ENCODE measurements at regions not wholly inside any gene's neighbourhood (a gene's known extent, or its start where the extent isn't known, plus 50 kb on each side); places are given as distances from the start of the nearest gene placed in this dataset.
A peak's percentile ranks its signal among the peaks of the same experiment; 100 is the strongest.
"Not testable (repeated sequence)": the region's sequence is repeated elsewhere in the genome, so short reads cannot be mapped to it uniquely, and the experiment has no call there.

- no peaks in the 10 kb centered on the region for H3K4me1 ChIP-seq (replicated peaks)
- H3K27ac ChIP-seq = no peak overlapping the region
- H3K27me3 ChIP-seq (replicated peaks) = no peaks in the 10 kb centered on the region
- H3K4me3 ChIP-seq = no peak overlapping the region
- no peak for DNase-seq (ENCODE audit: low read depth in 1 of 2, low spot score in 2 of 2)
- H3K36me3 ChIP-seq = no peaks in the 10 kb centered on the region
- H3K9me3 ChIP-seq (replicated peaks) = no peaks in the 10 kb centered on the region
Measured at GRCh38 chr2:39865751-39866150, 86.7 kb upstream of the THUMPD2 start.

- not testable (repeated sequence) for H3K4me1 ChIP-seq (replicated peaks); H3K27me3 ChIP-seq (replicated peaks); DNase-seq (ENCODE audit: low read depth in 1 of 2, low spot score in 2 of 2); H3K27ac ChIP-seq; H3K4me3 ChIP-seq; H3K36me3 ChIP-seq; H3K9me3 ChIP-seq (replicated peaks)
Measured at GRCh38 chr2:39863672-39864071, 84.6 kb upstream of the THUMPD2 start.

- Histone ChIP-seq H3K36me3 (no peaks in the 10 kb centered on the region), H3K9me3 (replicated peaks) (no peaks in the 10 kb centered on the region), H3K27ac (no peak overlapping the region), H3K27me3 (replicated peaks) (no peaks in the 10 kb centered on the region), H3K4me1 (replicated peaks) (no peaks in the 10 kb centered on the region), H3K4me3 (no peak overlapping the region)
- DNase-seq (ENCODE audit: low read depth in 1 of 2, low spot score in 2 of 2) = no peak
Measured at GRCh38 chr2:39860538-39860937, 81.5 kb upstream of the THUMPD2 start.

- Histone ChIP-seq H3K27me3 (replicated peaks) (no peaks in the 10 kb centered on the region), H3K4me3 (no peak overlapping the region), H3K36me3 (no peaks in the 10 kb centered on the region), H3K27ac (no peak overlapping the region), H3K4me1 (replicated peaks) (no peaks in the 10 kb centered on the region), H3K9me3 (replicated peaks) (no peaks in the 10 kb centered on the region)
- DNase-seq (ENCODE audit: low read depth in 1 of 2, low spot score in 2 of 2) = no peak
Measured at GRCh38 chr2:39858677-39859076, 79.6 kb upstream of the THUMPD2 start.

- H3K36me3 ChIP-seq = no peaks in the 10 kb centered on the region
- DNase-seq (ENCODE audit: low read depth in 1 of 2, low spot score in 2 of 2) = no peak
- no peak overlapping the region for H3K27ac ChIP-seq
- H3K27me3 ChIP-seq (replicated peaks) = no peaks in the 10 kb centered on the region
- no peaks in the 10 kb centered on the region for H3K9me3 ChIP-seq (replicated peaks)
- H3K4me3 ChIP-seq = no peak overlapping the region
- peaks cover 4% of the 10 kb centered on the region; the same call in 1 of the 2 replicates for H3K4me1 ChIP-seq (replicated peaks)
Measured at GRCh38 chr2:39855856-39856255, 76.8 kb upstream of the THUMPD2 start.

GRCh38 chr2:39854771-39855170, 75.7 kb upstream of the THUMPD2 start:
- no peak for DNase-seq (ENCODE audit: low read depth in 1 of 2, low spot score in 2 of 2)
- H3K4me1 ChIP-seq (replicated peaks) = peaks cover 4% of the 10 kb centered on the region; the same call in 1 of the 2 replicates
- H3K36me3 ChIP-seq = no peaks in the 10 kb centered on the region
- H3K27me3 ChIP-seq (replicated peaks) = no peaks in the 10 kb centered on the region
- H3K9me3 ChIP-seq (replicated peaks) = no peaks in the 10 kb centered on the region
- no peak overlapping the region for H3K4me3 ChIP-seq
- no peak overlapping the region for H3K27ac ChIP-seq

GRCh38 chr2:39852831-39853230, 73.8 kb upstream of the THUMPD2 start:
- Histone ChIP-seq H3K27ac (no peak overlapping the region), H3K27me3 (replicated peaks) (no peaks in the 10 kb centered on the region), H3K4me1 (replicated peaks) (peaks cover 4% of the 10 kb centered on the region; the same call in 1 of the 2 replicates), H3K9me3 (replicated peaks) (no peaks in the 10 kb centered on the region), H3K36me3 (no peaks in the 10 kb centered on the region), H3K4me3 (no peak overlapping the region)
- no peak for DNase-seq (ENCODE audit: low read depth in 1 of 2, low spot score in 2 of 2)

- Histone ChIP-seq H3K4me3 (no peak overlapping the region), H3K27me3 (replicated peaks) (no peaks in the 10 kb centered on the region)
Measured at GRCh38 chr2:39851651-39852110, 72.6 kb upstream of the THUMPD2 start.

GRCh38 chr2:39851251-39851650, 72.2 kb upstream of the THUMPD2 start:
- Histone ChIP-seq H3K27me3 (replicated peaks) (no peaks in the 10 kb centered on the region), H3K9me3 (replicated peaks) (no peaks in the 10 kb centered on the region), H3K4me1 (replicated peaks) (peaks cover 4% of the 10 kb centered on the region; the same call in 1 of the 2 replicates), H3K27ac (no peak overlapping the region), H3K36me3 (no peaks in the 10 kb centered on the region), H3K4me3 (no peak overlapping the region)
- peak in 1 of 2 experiments; percentile 51 for DNase-seq (ENCODE audit: low read depth in 1 of 2, low spot score in 2 of 2)

More at GRCh38 chr2:39851651-39852110, 72.6 kb upstream of the THUMPD2 start:
- DNase-seq (ENCODE audit: low read depth in 1 of 2, low spot score in 2 of 2) = peak in 1 of 2 experiments; percentile 58
- Histone ChIP-seq H3K36me3 (no peaks in the 10 kb centered on the region), H3K4me1 (replicated peaks) (peaks cover 4% of the 10 kb centered on the region; the same call in 1 of the 2 replicates), H3K9me3 (replicated peaks) (no peaks in the 10 kb centered on the region), H3K27ac (no peak overlapping the region)

- no peak for DNase-seq (ENCODE audit: low read depth in 1 of 2, low spot score in 2 of 2)
Measured at GRCh38 chr2:39849982-39850526, 71.0 kb upstream of the THUMPD2 start.

GRCh38 chr2:39849064-39849463, 70.0 kb upstream of the THUMPD2 start:
- Histone ChIP-seq H3K36me3 (no peaks in the 10 kb centered on the region), H3K4me3 (no peak overlapping the region), H3K4me1 (replicated peaks) (peaks cover 4% of the 10 kb centered on the region; the same call in 1 of the 2 replicates), H3K27ac (no peak overlapping the region), H3K27me3 (replicated peaks) (no peaks in the 10 kb centered on the region), H3K9me3 (replicated peaks) (no peaks in the 10 kb centered on the region)
- DNase-seq (ENCODE audit: low read depth in 1 of 2, low spot score in 2 of 2) = no peak

More at GRCh38 chr2:39849982-39850526, 71.0 kb upstream of the THUMPD2 start:
- Histone ChIP-seq H3K27ac (no peak overlapping the region), H3K27me3 (replicated peaks) (no peaks in the 10 kb centered on the region), H3K36me3 (no peaks in the 10 kb centered on the region), H3K4me3 (no peak overlapping the region), H3K4me1 (replicated peaks) (peaks cover 4% of the 10 kb centered on the region; the same call in 1 of the 2 replicates), H3K9me3 (replicated peaks) (no peaks in the 10 kb centered on the region)

- H3K9me3 ChIP-seq (replicated peaks) = no peaks in the 10 kb centered on the region
- DNase-seq (ENCODE audit: low read depth in 1 of 2, low spot score in 2 of 2) = no peak
Measured at GRCh38 chr2:39845460-39846146, 66.5 kb upstream of the THUMPD2 start.

GRCh38 chr2:39839261-39839848, 60.3 kb upstream of the THUMPD2 start:
- Histone ChIP-seq H3K4me3 (no peak overlapping the region), H3K4me1 (replicated peaks) (no peaks in the 10 kb centered on the region), H3K36me3 (no peaks in the 10 kb centered on the region), H3K27ac (no peak overlapping the region), H3K9me3 (replicated peaks) (no peaks in the 10 kb centered on the region), H3K27me3 (replicated peaks) (no peaks in the 10 kb centered on the region)
- DNase-seq (ENCODE audit: low read depth in 1 of 2, low spot score in 2 of 2) = no peak

More at GRCh38 chr2:39845460-39846146, 66.5 kb upstream of the THUMPD2 start:
- Histone ChIP-seq H3K4me1 (replicated peaks) (no peaks in the 10 kb centered on the region), H3K27me3 (replicated peaks) (no peaks in the 10 kb centered on the region), H3K36me3 (no peaks in the 10 kb centered on the region), H3K4me3 (no peak overlapping the region), H3K27ac (no peak overlapping the region)

GRCh38 chr2:39838589-39838988, 59.5 kb upstream of the THUMPD2 start:
- Histone ChIP-seq H3K4me1 (replicated peaks) (no peaks in the 10 kb centered on the region), H3K9me3 (replicated peaks) (no peaks in the 10 kb centered on the region), H3K4me3 (no peak overlapping the region), H3K27me3 (replicated peaks) (no peaks in the 10 kb centered on the region), H3K27ac (no peak overlapping the region), H3K36me3 (no peaks in the 10 kb centered on the region)
- DNase-seq (ENCODE audit: low read depth in 1 of 2, low spot score in 2 of 2) = no peak
